H1 (cell line): ENCODE measurements at regions not wholly inside any gene's neighbourhood (a gene's known extent, or its start where the extent isn't known, plus 50 kb on each side); places are given as distances from the start of the nearest gene placed in this dataset.

Experiments used
- BACH1 ChIP-seq: IDR thresholded peaks from 2 replicates; pipeline ENCODE4 v1.6.1; 2012; ENCODE audit warnings: low read length, improper control_type of control experiment
- POLR2A ChIP-seq, 2 experiments: IDR thresholded peaks; 1 replicate in 1 of 2; 2 replicates in 1 of 2; pipeline ENCODE4 v1.6.1; 2011; ENCODE audit warnings: low read depth in 2 of 2, low read length in 2 of 2, mild to moderate bottlenecking in 2 of 2; ENCODE audit errors: control extremely low read depth in 1 of 2
- RAD21 ChIP-seq, 2 experiments: IDR thresholded peaks in 1 of 2; conservative IDR thresholded peaks in 1 of 2; 2 replicates each; pipeline ENCODE4 v1.6.1; 2011; ENCODE audit warnings: low read depth in 2 of 2, low read length in 2 of 2, improper control_type of control experiment in 1 of 2, inconsistent platforms in 1 of 2, mild to moderate bottlenecking in 1 of 2, moderate library complexity in 1 of 2
- TF ChIP-seq, protein P1 (sequence below): fragments of 300-600 bp; sonication (generic); IDR thresholded peaks from 2 replicates; pipeline ENCODE4 v1.7.1; 2012; ENCODE audit warnings: low read length, moderate library complexity, mild to moderate bottlenecking, inconsistent platforms; ENCODE audit not compliant: insufficient replicate concordance
- TF ChIP-seq, protein P2 (sequence below): IDR thresholded peaks from 2 replicates; pipeline ENCODE4 v1.6.1; 2011; ENCODE audit warnings: low read length, improper control_type of control experiment

DNA sequence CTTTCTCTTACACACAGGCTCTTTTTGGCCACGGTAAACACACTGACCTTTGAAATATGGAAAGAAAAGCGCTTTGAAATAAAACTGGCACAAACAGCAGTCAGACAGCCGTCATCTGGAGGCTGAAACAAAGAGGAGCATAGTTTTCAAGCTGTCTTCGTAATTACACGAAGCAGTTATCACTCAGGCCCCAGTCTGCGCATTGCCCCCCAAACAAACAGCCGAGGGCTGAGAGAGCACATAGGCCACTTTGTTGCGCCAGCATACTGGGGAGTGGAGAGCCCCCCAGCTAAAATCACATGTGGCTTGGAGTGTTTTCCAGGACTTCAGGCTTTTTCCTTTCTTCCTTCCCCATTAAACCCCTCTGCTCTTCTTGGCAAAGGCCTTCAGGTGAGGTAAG, 142.9 kb upstream of the BTG1 start (continued):
- TF ChIP-seq, protein P1, sequence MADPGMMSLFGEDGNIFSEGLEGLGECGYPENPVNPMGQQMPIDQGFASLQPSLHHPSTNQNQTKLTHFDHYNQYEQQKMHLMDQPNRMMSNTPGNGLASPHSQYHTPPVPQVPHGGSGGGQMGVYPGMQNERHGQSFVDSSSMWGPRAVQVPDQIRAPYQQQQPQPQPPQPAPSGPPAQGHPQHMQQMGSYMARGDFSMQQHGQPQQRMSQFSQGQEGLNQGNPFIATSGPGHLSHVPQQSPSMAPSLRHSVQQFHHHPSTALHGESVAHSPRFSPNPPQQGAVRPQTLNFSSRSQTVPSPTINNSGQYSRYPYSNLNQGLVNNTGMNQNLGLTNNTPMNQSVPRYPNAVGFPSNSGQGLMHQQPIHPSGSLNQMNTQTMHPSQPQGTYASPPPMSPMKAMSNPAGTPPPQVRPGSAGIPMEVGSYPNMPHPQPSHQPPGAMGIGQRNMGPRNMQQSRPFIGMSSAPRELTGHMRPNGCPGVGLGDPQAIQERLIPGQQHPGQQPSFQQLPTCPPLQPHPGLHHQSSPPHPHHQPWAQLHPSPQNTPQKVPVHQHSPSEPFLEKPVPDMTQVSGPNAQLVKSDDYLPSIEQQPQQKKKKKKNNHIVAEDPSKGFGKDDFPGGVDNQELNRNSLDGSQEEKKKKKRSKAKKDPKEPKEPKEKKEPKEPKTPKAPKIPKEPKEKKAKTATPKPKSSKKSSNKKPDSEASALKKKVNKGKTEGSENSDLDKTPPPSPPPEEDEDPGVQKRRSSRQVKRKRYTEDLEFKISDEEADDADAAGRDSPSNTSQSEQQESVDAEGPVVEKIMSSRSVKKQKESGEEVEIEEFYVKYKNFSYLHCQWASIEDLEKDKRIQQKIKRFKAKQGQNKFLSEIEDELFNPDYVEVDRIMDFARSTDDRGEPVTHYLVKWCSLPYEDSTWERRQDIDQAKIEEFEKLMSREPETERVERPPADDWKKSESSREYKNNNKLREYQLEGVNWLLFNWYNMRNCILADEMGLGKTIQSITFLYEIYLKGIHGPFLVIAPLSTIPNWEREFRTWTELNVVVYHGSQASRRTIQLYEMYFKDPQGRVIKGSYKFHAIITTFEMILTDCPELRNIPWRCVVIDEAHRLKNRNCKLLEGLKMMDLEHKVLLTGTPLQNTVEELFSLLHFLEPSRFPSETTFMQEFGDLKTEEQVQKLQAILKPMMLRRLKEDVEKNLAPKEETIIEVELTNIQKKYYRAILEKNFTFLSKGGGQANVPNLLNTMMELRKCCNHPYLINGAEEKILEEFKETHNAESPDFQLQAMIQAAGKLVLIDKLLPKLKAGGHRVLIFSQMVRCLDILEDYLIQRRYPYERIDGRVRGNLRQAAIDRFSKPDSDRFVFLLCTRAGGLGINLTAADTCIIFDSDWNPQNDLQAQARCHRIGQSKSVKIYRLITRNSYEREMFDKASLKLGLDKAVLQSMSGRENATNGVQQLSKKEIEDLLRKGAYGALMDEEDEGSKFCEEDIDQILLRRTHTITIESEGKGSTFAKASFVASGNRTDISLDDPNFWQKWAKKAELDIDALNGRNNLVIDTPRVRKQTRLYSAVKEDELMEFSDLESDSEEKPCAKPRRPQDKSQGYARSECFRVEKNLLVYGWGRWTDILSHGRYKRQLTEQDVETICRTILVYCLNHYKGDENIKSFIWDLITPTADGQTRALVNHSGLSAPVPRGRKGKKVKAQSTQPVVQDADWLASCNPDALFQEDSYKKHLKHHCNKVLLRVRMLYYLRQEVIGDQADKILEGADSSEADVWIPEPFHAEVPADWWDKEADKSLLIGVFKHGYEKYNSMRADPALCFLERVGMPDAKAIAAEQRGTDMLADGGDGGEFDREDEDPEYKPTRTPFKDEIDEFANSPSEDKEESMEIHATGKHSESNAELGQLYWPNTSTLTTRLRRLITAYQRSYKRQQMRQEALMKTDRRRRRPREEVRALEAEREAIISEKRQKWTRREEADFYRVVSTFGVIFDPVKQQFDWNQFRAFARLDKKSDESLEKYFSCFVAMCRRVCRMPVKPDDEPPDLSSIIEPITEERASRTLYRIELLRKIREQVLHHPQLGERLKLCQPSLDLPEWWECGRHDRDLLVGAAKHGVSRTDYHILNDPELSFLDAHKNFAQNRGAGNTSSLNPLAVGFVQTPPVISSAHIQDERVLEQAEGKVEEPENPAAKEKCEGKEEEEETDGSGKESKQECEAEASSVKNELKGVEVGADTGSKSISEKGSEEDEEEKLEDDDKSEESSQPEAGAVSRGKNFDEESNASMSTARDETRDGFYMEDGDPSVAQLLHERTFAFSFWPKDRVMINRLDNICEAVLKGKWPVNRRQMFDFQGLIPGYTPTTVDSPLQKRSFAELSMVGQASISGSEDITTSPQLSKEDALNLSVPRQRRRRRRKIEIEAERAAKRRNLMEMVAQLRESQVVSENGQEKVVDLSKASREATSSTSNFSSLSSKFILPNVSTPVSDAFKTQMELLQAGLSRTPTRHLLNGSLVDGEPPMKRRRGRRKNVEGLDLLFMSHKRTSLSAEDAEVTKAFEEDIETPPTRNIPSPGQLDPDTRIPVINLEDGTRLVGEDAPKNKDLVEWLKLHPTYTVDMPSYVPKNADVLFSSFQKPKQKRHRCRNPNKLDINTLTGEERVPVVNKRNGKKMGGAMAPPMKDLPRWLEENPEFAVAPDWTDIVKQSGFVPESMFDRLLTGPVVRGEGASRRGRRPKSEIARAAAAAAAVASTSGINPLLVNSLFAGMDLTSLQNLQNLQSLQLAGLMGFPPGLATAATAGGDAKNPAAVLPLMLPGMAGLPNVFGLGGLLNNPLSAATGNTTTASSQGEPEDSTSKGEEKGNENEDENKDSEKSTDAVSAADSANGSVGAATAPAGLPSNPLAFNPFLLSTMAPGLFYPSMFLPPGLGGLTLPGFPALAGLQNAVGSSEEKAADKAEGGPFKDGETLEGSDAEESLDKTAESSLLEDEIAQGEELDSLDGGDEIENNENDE: no peak
- TF ChIP-seq, protein P2, sequence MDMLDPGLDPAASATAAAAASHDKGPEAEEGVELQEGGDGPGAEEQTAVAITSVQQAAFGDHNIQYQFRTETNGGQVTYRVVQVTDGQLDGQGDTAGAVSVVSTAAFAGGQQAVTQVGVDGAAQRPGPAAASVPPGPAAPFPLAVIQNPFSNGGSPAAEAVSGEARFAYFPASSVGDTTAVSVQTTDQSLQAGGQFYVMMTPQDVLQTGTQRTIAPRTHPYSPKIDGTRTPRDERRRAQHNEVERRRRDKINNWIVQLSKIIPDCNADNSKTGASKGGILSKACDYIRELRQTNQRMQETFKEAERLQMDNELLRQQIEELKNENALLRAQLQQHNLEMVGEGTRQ: no peak
- TF ChIP-seq RAD21 (IDR thresholded peaks at IDR 0.05 in 1 of 2, conservative IDR thresholded peaks at IDR 0.05 in 1 of 2; ENCODE audit: low read depth in 2 of 2, low read length in 2 of 2): no peak
- TF ChIP-seq POLR2A (IDR thresholded peaks at IDR 0.05; ENCODE audit: control extremely low read depth in 1 of 2, low read depth in 2 of 2, low read length in 2 of 2): no peak
- no peak for TF ChIP-seq BACH1
